Lower leg skin (tissue), 4 donors: ENCODE measurements at regions not wholly inside any gene's neighbourhood (a gene's known extent, or its start where the extent isn't known, plus 50 kb on each side); places are given as distances from the start of the nearest gene placed in this dataset.

Experiments
- DNase-seq, 2 donors: peaks; one replicate each; pipeline ENCODE4 v3.0.0-alpha.2; 2019; ENCODE audit warnings: low spot score in 2 of 2
- H3K4me3 ChIP-seq: fragments of 200-600 bp; sonication (generic); 2 replicates; pipeline ENCODE4 v1.5.1; 2017; ENCODE audit warnings: mild to moderate bottlenecking, low read depth; ENCODE audit not compliant: poor library complexity, severe bottlenecking
- CTCF ChIP-seq, 3 donors: fragments of 450-650 bp; IDR thresholded peaks; one replicate each; pipeline ENCODE4 v1.5.1; 2016; ENCODE audit warnings: antibody characterized with exemption in 3 of 3, mild to moderate bottlenecking in 3 of 3, moderate library complexity in 2 of 3
- POLR2A ChIP-seq, 2 donors: fragments of 450-650 bp; IDR thresholded peaks; one replicate each; pipeline ENCODE4 v1.6.1; 2016 to 2017; ENCODE audit warnings: antibody characterized with exemption in 2 of 2, mild to moderate bottlenecking in 1 of 2, moderate library complexity in 1 of 2
- WGBS, 2 donors: methylation state at CpG; one replicate each; pipeline ENCODE4 v1.1.5; 2018; 5-methylcytosine and 5-hydroxymethylcytosine counted together
- intact Hi-C: fragments of 100-400 bp; cut with DNase I; formaldehyde crosslinking; loops from one replicate; pipeline ENCODE4 v1.15.0; 2023; ENCODE audit warnings: low total_unique reads

GRCh38 chr5:98042961-98043360 lies 730.5 kb upstream of the RGMB start:
- TF ChIP-seq POLR2A (IDR thresholded peaks at IDR 0.05) (no peak), CTCF (IDR thresholded peaks at IDR 0.05) (no peak)
- no peak overlapping the region for H3K4me3 ChIP-seq
- no peak for DNase-seq
- intact Hi-C loops: no loop called here

GRCh38 chr5:98050583-98050982 lies 722.9 kb upstream of the RGMB start:
- DNase-seq: no peak
- intact Hi-C loops: no loop called here

GRCh38 chr5:98053170-98053569 lies 720.3 kb upstream of the RGMB start:
- H3K4me3 ChIP-seq: no peak overlapping the region
- WGBS, 2 donors: 82 to 83% methylated on average over 2 of the region's 2 CpGs
- TF ChIP-seq CTCF (IDR thresholded peaks at IDR 0.05) (no peak), POLR2A (IDR thresholded peaks at IDR 0.05) (no peak)
- DNase-seq: no peak
- intact Hi-C loops: no loop called here

More at GRCh38 chr5:98050583-98050982, 722.9 kb upstream of the RGMB start:
- TF ChIP-seq CTCF (IDR thresholded peaks at IDR 0.05) (no peak), POLR2A (IDR thresholded peaks at IDR 0.05) (no peak)
- H3K4me3 ChIP-seq: no peak overlapping the region
- WGBS, 2 donors: 91 to 93% methylated on average over 3 of the region's 3 CpGs

- DNase-seq: no peak
Observed at GRCh38 chr5:98060148-98060547, 713.3 kb upstream of the RGMB start.

GRCh38 chr5:98064118-98064685 lies 709.3 kb upstream of the RGMB start:
- no peak for TF ChIP-seq POLR2A (IDR thresholded peaks at IDR 0.05)
- no peak for TF ChIP-seq CTCF (IDR thresholded peaks at IDR 0.05)
- DNase-seq: no peak
- no peak overlapping the region for H3K4me3 ChIP-seq
- intact Hi-C loops: no loop called here
- 74 to 79% methylated on average over 6 of the region's 6 CpGs for WGBS, 2 donors

More at GRCh38 chr5:98060148-98060547, 713.3 kb upstream of the RGMB start:
- intact Hi-C loops: no loop called here
- H3K4me3 ChIP-seq: no peak overlapping the region
- TF ChIP-seq CTCF (IDR thresholded peaks at IDR 0.05) (no peak), POLR2A (IDR thresholded peaks at IDR 0.05) (no peak)

- 62 to 77% methylated on average over 1 of the region's 1 CpG for WGBS, 2 donors
- TF ChIP-seq POLR2A (IDR thresholded peaks at IDR 0.05): no peak
- no peak for TF ChIP-seq CTCF (IDR thresholded peaks at IDR 0.05)
Observed at GRCh38 chr5:98065261-98065909, 708.1 kb upstream of the RGMB start.

More at GRCh38 chr5:98065261-98065909, 708.1 kb upstream of the RGMB start:
- DNase-seq: no peak
- intact Hi-C loops: no loop called here
- H3K4me3 ChIP-seq: no peak overlapping the region
